HG03378 (cell line): ENCODE measurements at regions not wholly inside any gene's neighbourhood (a gene's known extent, or its start where the extent isn't known, plus 50 kb on each side); places are given as distances from the start of the nearest gene placed in this dataset.
"Not testable (repeated sequence)": the region's sequence is repeated elsewhere in the genome, so short reads cannot be mapped to it uniquely, and the experiment has no call there.

ENCODE experiments used
- ATAC-seq: cut with Tn5 transposase; IDR thresholded peaks from one replicate; pipeline ENCODE4 v1.9.1; 2021; ENCODE audit warnings: mild to moderate bottlenecking, moderate library complexity; ENCODE audit not compliant: unreplicated experiment

- no peak for ATAC-seq
Observed at GRCh38 chr14:86066651-86067050, 536.7 kb downstream of the FLRT2 start.

GRCh38 chr14:86065407-86065806 is 535.5 kb downstream of the FLRT2 start:
- ATAC-seq, result no peak

DNA sequence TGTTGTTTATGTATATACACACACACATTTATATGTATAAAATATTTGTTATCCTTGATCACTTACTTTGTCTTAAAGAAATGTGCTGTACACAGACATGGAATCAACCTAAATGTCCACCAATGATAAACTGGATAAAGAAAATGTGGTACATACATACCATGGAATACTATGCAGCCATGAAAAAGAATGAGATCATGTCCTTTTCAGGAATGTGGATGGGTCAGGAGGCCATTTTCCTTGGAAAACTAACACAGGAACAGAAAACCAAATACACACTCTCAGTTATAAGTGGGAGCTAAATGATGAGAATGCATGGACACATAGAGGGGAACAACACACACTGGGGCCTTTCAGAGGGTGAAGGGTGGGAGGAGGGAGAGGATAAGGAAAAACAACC is 534.7 kb downstream of the FLRT2 start:
- ATAC-seq, result not testable (repeated sequence)

DNA sequence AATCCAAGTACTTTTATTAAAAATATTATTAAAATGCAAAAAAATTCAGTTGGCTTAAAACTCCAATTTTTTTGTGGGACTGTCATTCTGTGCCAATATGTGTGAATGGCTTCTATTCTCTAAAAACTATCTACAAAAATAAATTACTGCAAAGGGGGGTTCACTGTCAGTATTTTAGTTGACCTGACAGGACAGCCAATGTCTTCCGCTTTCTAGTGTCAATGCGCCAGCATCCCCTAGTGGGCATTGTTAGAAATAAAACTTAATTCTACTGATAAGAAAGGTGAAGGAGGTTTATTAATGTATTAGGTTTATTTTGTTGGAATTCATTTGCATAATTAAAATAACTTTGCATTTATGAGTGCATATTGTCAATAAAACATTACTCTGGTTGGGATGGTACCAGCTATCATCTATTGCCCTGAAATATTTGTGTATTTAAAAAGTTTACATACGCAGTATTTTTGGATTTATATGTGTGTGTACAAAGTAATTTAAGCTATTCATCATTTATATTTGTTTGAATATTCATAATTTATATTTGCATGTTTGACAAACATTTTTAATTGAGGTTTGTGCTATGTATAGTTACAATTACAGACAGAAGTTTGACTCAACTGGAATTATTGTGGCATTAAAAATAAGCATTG is 527.2 kb downstream of the FLRT2 start:
- no peak for ATAC-seq

DNA sequence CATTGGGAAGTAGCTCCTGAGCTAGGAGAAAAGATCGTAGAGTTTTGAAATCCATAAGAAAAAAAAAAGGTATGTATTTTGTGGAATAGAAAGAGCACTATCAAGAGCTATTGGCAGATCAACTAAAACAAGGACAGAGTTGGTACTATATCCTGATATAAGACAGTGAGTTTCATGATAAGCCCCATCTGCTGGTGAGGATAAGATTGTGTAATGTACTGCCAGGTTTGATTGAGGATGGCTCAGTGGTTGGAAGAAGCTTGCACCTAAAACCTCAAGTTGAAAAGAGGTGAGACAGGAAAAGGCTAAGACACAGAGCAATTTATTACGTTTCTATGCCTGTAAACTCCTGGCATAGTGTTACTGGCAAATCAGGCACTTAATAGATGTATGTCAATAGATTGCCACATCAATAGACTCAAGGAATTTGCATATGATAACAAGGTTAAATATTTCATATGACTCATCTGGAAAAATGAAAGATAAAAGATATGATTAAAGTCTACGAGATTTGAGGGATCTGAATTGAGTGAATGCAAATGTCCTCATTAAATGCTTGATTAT is 525.6 kb downstream of the FLRT2 start:
- no peak for ATAC-seq

DNA sequence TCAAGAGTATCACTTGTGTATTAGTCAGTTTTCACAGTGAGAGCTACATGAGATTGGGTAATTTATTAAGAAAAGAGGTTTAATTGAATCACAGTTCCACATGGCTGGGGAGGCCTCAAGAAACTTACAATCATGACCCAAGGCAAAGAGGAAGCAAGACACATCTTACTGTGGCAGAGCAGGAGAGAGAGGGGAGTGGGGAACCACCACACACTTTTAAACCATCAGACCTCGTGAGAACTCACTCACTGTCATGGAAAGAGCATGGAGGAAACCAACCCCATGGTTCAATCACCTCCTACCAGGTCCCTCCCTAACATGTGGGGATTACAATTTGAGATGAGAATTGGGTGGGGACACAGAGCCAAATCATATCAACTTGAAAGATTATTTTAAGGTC is 522.9 kb downstream of the FLRT2 start:
- ATAC-seq, result no peak

GRCh38 chr14:86050757-86051156 is 520.8 kb downstream of the FLRT2 start:
- no peak for ATAC-seq

GRCh38 chr14:86050072-86050683 is 520.2 kb downstream of the FLRT2 start:
- ATAC-seq, result no peak

GRCh38 chr14:86039176-86039575 is 509.2 kb downstream of the FLRT2 start:
- ATAC-seq, result no peak

DNA sequence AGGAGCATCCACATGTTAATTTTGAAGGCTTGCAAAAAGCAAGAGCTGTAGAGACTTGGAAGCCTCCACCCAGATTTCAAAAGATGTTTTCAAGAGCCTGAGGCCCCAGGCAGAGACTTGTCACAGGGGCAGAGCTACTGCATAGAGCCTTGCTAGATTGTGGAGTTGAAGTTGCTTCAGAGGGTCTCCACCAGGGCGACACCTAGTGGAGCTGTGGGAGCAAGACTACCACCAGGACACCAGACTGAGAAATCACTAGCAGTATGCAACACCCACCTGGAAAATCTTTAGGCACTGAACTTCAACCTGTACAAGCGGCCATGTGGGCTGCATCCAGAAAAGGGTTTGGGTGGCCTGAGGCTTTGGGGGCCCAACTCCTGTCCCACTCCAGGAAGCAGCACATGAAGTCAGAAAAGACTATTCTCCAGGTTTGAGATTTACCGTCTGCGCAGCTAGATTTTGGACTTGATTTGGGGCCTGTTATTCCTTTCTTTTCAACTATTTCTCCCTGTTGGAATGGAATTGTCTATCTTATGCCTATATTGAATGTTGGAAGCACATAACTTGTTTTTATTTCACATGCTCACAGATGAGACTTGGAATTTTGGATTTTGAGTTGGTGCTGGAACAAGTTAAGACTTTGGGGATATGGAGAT is 508.6 kb downstream of the FLRT2 start:
- ATAC-seq, result peak; percentile 85

DNA sequence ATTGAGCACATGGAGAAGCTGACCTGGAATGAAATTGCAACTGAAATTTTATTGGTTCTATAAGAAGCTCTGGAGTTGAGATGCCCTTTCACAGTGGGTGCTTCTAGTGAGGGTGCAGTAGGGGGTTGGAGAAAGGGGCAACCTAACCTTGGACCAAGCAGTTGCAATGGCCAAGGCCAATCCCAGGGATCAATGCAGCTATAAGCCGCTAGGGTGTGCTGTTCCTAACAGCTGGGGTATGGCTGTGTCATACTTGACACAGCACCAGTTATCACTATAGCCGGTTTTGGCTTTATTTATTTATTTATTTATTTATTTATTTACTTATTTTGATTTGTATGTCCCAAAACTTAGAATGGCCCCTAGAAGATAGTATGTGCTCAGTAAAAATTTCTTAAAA is 505.9 kb downstream of the FLRT2 start:
- ATAC-seq, result peak; percentile 68

DNA sequence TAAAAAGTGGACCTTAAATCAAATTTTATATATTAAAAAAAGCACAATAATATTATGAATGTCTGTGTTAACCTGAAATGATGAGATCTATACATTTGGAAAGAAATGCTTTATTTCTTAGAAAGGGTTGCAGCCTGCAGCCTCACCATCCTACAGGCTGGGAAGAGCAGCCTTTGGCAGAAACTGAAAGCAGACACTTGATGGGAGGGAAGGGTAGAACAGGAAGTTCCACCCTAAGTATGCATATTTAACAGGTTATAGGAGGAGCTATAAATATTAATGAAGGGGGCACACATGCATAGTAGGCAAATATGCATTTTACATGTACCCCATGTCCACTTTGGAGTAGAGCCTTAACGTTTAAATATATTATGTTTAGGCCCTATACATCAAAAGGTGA is 498.0 kb downstream of the FLRT2 start:
- ATAC-seq, result no peak

DNA sequence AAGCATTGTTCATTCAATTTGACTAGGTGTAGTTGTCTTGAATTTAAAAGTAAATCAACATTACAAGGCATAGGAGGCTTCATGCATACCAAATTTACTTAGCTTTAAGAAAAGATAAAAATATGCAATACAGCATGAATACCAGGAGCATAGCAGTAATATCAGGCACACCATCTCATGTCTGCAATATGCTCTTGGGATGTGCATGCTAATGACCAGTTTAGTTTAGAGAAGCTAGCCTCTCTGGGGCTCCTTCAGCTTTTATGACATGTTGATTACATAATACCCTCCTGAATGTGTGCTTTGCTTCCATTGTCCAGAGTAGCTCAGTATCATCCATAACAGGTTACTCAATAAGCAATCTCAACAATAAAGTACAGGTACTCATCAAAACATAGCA is 497.2 kb downstream of the FLRT2 start:
- no peak for ATAC-seq

DNA sequence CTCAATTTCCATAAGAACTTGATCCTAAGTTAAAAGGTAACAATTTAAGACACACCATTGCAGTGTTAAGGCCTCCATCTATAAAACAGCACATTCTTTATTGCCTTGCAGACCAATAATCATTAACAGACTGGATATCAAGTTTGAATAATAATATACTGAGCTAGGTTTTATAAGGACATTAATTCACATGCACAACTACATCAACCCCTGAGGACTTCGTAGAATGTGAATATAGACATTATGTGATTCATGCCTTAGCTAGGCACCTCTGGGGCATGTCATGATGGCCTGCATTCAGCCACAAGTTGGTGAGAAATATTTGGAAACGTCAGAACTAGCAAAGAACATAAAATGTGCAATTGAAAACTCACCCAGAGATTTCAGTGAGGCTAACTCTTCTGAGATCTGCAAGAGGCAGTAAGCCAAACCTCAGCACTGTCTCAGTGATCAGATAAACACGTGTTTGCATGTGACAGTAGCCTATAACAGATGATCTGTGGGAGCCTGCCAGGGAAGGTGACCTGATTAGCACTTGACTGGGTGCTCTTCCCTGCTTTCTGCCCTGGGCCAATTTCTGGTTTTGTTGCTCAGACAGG is 492.2 kb downstream of the FLRT2 start:
- no peak for ATAC-seq

DNA sequence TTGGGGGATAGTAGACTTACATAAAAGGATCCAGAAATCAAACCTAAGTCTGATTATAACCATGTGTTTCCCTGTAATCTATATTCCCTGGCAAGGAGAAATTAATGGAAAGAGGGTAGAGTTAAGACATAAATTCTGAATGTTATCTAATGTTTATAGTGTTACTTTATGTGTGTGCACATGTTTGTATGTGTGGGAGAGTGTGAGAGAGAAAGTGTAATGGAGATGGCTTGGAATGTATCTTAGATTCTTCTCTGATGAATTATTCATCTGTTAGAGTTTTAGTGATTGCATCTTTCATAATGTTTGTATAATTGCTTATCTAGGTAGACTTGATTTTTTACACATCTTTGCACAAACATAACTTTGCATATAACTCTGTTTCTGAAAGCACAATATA is 490.9 kb downstream of the FLRT2 start:
- ATAC-seq, result no peak

- ATAC-seq, result no peak
Observed at GRCh38 chr14:86015941-86016340, 486.0 kb downstream of the FLRT2 start.

- ATAC-seq, result no peak
Observed at GRCh38 chr14:86015511-86015910, 485.6 kb downstream of the FLRT2 start.

DNA sequence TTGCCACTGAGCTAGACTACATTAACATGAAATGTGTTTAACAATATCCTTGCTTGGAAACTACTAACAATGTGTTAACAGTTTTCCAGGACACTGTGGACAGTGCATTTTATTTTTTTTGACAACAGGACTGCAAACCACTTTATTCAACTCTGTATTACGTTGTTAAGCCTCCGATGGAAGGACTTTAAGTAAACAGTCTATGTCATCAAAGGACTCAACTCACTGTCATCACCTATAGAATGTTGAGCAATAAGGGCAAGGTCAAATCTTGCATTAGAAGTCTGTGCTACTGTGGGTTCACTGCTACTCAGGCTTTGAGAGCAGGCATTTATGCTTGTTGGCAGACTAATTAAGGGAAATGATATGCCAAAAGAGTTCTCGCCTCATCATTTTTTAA is 483.7 kb downstream of the FLRT2 start:
- ATAC-seq, result no peak

DNA sequence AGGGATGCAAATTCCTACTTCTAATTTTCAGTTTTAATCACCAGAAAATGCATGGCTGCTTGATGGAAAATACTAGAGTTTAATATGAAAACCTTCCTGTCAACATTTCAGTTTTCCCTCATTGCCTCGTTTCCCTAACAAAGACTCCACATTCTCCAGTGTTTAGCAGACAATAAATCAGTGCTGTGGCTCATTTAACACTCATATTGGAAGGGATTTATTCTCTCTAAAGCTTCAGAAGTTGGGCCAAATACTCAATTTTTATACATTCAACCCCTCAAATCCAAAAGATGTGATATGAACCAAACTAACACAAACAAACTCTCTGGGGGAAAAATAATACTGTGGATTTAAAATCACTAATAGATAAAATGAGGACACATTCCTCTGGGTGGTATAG is 482.5 kb downstream of the FLRT2 start:
- ATAC-seq, result no peak

- no peak for ATAC-seq
Observed at GRCh38 chr14:86003998-86004397, 474.1 kb downstream of the FLRT2 start.

- ATAC-seq, result no peak
Observed at GRCh38 chr14:85996551-85996950, 466.6 kb downstream of the FLRT2 start.

DNA sequence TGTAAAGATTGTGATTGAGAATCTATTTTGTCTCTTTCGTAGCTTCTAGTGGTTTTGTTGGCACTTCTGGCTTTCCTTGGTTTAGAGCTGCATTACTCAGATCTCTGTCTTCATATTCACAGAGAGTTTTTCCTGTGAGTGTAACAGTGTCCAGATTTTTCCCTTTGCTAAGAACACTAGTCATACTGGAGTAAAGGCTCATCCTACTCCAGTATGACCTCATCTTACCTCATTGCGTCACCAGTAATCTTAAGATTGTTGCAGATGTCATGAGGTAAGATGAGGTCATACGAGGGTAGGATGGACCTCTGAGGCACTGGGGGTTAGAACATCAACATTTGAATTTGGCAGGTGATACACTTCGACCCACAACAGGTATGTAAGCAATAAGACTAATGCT is 461.2 kb downstream of the FLRT2 start:
- ATAC-seq, result no peak
